GM18858 (cell line): ENCODE measurements at regions not wholly inside any gene's neighbourhood (a gene's known extent, or its start where the extent isn't known, plus 50 kb on each side); places are given as distances from the start of the nearest gene placed in this dataset.
A peak's percentile ranks its signal among the peaks of the same experiment; 100 is the strongest.

Experiments used
- ATAC-seq: cut with Tn5 transposase; IDR thresholded peaks from one replicate; pipeline ENCODE4 v1.9.1; 2021; ENCODE audit not compliant: unreplicated experiment

DNA sequence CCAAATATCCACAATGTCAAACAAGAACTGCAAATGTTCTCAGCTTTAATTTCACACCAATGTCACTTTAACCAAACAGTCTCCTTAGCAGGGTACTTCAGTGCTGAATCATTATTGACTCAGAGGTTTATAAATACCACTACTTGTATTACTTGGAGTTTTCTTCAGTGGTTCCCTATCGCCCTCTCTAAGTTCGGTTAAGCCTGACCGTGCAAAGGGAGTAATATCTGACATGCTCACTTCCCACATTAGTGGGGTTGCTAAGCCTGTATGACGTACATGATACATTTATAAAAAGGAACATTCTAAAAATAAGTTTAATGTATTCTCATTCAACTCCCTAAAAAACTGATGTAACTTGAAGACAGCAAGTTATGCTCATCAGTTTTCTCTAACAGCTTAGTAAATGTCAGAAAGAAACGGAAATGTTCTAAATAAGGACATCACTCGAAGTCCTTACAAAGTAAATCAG is 93.1 kb upstream of the ZC3H12C start:
- peak; percentile 98 for ATAC-seq

DNA sequence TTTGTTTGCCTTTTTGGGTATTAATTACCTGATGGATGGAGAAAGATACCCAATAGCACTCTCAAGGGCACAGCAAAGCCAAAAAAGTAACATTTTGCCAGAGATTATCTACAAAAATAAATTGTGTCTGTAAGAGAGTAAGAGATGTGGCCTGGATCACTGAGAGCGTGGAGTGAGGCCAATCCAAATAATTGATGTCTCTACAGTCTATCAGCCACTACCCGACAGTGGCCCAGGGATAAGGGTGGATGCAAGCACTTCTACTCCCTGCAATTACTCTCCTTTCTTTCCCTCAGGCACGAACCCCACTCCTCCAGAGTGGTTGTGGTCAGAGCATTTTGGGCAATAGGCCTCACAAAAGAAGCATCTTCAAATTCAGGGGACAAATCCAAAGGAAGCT is 92.3 kb upstream of the ZC3H12C start:
- no peak for ATAC-seq

DNA sequence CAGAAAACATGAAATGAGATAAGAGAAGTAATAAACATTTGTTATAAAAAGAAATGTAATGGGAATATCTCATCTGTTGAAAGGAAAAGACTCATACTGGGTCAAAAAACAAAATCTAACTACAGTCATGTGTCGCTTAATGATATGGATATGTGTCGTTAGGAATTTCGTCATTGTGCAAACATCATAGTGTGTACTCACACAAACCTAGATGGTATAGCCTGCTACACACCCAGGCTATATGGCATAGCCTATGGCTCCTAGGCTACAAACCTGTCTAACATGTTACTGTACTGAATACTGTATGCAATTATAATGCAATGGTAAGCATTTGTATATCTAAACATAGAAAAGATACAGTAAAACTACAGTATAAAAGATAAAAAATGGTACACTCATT is 89.8 kb upstream of the ZC3H12C start:
- no peak for ATAC-seq

DNA sequence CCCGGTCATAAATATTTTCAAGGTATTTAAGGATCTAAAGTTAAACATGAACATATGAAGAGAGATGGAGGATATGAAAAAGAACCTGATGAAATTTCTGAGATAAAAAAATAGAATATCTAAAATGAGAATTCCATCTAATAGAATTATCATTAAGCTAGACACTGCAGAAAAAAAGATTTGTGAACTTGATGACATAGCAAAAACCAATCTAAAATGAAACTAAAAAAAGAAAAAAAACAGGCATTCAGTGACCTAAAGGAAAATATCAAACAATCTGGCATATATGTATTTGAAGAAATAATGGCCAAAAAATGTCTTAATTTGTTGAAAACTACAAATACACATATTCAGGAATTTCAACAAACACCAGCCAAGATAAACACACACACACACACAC is 81.6 kb upstream of the ZC3H12C start:
- ATAC-seq, result no peak

DNA sequence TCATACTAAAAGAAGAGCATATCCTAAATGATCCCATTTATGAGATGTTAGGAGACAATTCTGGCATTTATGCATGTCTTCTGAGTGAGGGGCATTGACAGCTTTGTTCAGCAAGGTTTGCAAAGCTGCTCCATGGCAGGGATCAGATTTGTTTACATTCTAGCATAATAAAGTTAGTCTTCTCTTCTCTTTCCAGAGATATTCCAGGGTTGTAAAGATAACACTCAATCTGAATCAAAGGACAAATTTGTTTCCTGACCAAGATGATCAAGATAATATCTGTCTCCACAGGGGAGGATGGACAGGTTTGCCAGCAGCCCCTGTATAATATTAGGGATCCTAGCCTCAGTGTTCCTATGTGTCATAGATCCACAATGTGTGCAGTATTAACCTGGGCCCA is 77.5 kb upstream of the ZC3H12C start:
- ATAC-seq, result no peak

DNA sequence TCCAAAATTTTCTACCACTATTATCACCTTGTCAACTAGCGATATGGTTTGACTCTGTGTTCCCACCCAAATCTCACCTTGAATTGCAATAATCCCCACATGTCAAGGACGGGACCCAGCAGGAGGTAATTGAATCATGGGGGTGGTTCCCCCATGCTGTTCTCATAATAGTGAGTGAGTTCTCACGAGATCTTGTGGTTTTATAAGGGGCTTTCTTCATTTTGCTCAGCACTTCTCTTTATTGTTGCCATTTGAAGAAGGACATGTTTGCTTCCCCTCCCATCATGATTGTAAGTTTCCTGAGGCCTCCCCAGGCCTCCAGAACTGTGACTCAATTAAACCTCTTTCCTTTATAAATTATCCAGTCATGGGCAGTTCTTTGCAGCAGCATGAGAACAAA is 73.5 kb upstream of the ZC3H12C start:
- no peak for ATAC-seq

DNA sequence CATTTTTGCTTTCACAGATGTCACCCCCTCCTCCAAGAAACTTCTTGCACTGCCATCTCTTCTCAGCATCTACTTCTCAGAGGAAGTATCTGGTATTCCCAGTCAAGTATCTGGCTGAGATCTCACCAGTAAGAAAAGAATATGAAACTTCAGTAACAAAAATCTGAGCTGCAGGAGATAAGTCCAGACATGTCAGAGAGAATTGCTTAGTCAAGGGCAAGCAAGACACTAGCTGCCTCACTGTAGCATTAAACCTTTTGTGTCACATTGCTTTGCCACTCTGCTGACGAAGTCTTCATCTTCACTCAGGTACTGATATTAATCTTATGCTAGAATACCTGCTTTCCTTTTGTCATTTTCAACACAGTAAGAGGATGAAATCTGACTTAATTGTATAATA is 70.6 kb upstream of the ZC3H12C start:
- ATAC-seq, result no peak

DNA sequence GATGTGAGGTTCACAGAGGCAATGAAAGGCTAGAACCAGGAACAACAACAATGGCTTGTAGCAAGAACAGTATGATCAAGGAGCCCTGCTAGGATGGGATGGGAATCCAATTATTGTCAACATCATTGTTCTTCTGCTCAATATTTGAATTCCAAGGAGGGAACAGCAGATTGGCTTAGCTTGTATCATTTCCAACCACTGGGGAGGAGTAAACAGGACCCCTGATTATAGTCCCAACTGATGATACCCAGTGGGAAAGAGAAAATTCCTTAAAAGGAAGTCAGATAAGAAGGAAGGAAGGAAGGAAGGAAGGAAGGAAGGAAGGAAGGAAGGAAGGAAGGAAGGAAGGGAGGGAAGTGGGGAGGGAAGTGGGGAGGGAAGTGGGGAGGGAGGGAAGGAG is 69.5 kb upstream of the ZC3H12C start:
- ATAC-seq, result no peak

DNA sequence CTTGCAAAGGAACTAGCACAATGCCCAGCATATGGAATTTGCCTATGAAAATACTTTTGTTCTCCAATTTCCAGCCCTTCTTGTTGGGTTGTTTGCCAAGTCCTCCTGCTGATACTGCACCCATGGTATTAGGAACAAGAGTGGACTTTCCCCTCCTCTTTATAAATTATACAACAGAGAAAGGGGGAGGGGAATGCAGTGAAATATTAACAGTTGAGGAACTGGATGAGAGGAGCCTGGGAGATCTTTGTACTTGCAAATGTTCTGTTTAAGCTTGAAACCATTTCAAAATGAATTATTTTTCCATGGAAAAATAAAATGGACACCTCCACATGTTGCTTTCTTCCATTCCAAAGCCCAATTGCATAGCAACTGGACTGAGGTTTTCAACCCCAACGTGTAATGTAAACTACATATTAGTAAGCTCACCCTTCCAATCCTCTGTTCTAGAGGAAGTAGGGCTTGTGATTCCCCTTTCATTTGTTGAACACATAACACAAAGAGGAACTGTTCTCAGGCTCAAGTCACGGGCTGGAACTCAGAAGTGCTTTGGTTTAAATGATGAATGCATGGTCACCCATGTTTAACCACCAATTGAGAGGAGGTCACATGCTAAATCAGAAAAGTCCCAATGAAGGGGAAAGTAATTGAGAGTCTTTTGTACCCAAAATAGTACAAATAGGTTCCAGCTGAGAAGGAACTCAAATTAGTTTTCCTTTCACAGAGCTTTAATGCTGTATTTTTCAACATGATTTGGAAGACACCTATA is 66.2 kb upstream of the ZC3H12C start:
- peak; percentile 87 for ATAC-seq

DNA sequence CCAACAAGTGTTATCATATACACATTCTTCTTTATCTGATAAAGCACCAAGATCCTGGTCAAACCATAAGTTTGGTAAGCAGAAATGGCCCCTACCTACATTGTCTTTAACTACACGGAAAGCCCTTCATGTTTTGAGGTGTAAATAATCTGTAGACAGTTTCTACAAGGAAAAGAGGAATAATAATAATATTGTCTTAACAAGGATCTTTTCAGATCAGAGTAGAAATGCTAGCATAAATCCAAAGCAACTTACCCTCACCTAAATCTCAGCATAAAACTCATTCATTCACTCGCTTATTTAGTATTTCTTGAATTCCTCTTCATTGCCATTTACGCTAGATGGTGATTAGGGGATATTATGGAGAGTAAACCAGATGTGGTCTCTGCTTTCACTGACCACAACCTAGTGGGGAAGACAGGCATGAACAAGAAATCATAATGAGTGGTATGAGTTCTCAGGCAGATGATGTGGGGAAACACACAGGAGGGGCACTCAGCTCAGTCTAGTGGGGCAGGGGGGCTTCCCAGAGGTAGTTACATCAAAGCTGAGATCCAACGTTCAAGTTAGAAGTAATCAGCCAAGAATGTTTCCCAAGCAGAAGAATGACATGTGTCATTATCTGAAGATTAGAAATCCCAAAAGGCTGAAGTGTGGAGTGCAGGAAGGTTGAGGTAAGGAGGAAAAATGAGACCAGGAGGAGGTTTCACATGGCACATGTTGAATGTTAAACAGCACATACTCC is 65.4 kb upstream of the ZC3H12C start:
- ATAC-seq, result no peak

DNA sequence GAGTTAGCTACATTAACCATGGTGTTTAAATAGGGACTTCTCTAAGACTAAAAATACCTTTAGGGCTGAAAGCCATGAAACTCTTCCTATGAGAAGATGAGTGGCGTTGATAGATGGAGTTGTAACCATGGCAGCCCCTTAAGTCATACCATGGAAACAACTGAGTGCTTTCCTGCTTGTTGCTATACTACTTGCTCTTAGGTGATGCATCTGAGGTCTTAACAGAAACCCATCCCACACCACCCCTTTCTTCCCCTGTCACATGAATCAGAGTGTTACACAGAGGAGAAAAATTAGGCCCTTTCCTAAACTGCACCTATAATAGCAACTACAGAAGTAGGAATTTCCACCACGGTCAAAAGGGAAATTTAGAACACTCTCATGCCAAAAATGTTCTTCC is 64.3 kb upstream of the ZC3H12C start:
- ATAC-seq, result no peak

DNA sequence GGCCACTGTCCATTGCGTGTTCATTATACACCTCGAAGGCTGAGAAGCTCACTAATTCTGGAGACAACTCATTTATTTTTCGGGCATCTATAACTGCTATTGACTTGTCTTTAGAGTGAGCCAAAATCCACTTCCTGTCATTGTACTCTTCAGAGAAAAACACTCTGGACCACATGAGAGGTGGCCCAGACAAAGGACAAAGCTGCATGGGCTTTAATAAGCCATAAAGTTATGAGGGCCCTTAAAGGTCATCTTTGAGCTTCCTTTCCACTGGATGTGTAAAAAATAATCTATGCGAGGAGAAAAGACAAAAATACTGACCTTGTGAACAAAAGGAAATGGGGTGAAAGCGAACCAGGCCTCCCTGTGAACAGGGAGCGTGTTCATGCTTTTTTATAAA is 63.5 kb upstream of the ZC3H12C start:
- ATAC-seq, result no peak

DNA sequence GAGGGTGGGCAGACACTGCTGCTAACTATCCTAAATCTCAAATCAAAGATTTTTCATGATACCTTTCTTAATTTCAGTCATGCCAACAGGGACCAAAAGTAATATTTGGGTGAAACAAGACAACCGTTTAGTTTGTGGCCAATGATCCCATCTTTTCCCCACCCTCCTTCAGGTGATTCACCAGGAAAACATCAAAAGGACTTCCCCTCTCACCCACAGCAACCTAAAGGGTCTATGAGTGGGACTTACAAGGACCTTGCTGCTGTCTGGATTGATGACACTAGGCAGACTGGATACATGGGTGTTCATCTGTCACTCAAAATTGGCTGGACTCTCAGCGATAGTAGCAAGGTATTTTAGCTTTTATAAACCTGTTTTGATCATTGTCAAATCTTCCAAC is 62.0 kb upstream of the ZC3H12C start:
- no peak for ATAC-seq

DNA sequence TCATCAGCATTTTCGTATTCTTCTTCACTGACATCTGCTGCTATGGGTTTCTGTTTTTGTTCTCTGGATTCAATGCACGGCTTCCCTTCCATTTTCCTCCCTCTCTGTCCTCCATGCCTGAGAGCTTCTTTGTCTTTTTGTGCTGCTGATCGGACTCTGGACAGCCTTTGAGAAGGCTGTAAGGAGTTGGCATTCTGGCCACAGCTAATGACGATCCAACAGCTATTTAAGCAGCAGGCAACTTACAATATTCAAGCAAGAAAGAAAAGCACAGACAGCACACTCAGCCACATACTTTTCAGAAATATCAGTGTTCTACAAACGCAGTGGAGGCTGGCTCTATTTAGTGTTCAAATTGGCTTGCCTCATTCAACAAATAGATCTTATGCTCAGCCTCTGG is 60.9 kb upstream of the ZC3H12C start:
- ATAC-seq, result no peak

DNA sequence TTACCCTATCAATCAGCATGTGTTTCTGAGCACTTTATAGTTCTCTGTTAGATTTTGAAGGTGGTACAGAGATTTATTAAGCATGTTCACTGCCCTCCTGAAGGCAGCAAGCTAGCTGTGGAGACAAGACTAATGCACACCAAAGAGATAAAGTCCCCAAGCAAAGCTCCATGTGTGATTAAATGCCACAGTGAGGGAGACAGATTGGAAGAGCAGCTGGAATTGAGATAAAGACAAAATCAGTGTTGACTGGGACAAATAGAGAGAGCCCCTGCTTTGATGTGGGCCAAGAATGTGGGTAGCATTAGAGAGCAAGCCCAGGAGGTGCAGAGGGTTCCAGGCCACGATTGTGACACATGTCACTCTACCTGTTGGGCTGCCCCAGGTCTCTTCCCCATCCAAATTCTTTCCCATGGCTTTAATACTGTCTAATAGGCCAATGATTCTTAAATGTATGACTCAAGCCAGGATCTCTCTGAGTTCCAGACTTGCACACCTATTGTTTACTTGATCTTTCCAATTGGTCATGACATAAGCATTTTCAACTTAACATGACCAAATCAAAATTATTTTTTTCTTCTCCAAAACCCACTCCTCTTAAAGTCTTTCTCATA is 60.1 kb upstream of the ZC3H12C start:
- no peak for ATAC-seq

DNA sequence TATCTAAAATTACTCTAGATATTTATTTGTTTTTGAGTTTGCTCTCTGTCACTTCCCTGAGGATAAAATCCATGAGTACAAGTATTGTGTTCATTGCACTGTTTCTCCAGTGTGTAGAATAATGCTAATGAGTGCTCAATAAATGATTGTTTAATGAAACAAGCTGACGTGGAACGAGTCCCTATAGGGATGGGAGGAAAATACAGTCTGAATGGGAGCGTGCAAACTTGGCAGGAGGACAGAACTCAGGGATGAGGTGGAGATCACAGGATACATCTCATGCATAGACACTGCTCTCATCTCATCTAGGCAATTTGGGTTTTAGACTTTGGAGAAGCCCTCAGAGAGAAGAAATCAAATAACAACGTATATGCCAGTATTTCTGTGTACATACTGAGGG is 58.4 kb upstream of the ZC3H12C start:
- ATAC-seq, result no peak

DNA sequence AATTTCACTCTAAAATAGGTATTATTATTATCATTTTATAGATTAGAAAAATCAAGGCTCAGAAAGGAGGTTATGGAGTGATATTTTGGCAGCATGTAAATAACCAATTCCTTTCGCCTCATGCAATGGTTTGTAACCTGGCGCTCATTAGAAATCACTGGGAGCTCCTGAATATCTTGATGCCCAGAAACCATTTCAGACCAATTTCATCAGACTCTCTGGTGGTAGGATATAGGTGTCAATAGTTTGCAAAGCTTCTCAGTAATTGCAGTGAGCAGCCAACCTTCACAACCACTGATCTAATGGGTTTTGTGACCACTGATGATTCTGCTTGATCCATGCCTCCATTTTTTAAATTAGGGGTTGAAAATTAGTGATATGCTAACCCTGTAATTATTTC is 57.8 kb upstream of the ZC3H12C start:
- no peak for ATAC-seq

DNA sequence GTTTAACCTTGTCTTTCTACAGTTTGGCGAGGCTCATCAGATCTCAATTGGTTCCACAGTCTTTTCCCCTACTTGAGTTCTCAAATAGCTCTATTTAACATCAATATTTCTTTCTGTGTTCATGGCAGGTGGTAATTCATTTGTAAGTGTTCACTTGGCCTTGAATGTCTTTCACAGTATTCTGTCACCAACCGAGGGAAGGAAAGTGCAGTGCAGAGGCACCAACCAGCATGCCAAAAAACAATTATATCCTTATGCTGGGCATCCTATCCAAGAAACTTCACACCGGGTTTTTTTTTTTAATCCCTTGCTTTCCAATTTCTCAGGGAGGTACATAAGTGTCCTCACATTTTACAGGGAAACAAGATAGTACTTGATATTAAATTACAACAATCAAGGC is 55.0 kb upstream of the ZC3H12C start:
- no peak for ATAC-seq
